Astrocyte (in vitro differentiated cells and primary cell): ENCODE measurements at regions not wholly inside any gene's neighbourhood (a gene's known extent, or its start where the extent isn't known, plus 50 kb on each side); places are given as distances from the start of the nearest gene placed in this dataset.
"Not testable (repeated sequence)": the region's sequence is repeated elsewhere in the genome, so short reads cannot be mapped to it uniquely, and the experiment has no call there.

Source experiments
- DNase-seq: peaks from one replicate; pipeline ENCODE4 v3.0.0-alpha.2; 2010; ENCODE audit warnings: low read depth
- FAIRE-seq: peaks from 2 replicates; lab custom pipeline; 2011; peaks lifted over from hg19 to GRCh38; lab: Jason Lieb, UNC
- H2AFZ ChIP-seq: 2 replicates; pipeline ENCODE4 v1.6.0; 2012; ENCODE audit warnings: low read depth, low read length, inconsistent platforms
- H3K27ac ChIP-seq: 2 replicates; pipeline ENCODE4 v1.5.1; 2011; ENCODE audit warnings: low read depth, low read length, inconsistent platforms
- H3K27me3 ChIP-seq: 2 replicates; pipeline ENCODE4 v1.6.0; 2011; ENCODE audit warnings: low read length, inconsistent platforms; ENCODE audit not compliant: insufficient read depth
- H3K36me3 ChIP-seq: 2 replicates; pipeline ENCODE4 v1.5.1; 2011; ENCODE audit warnings: low read length, inconsistent platforms; ENCODE audit not compliant: insufficient read depth
- H3K4me1 ChIP-seq: 2 replicates; pipeline ENCODE4 v1.5.1; 2011; ENCODE audit warnings: low read length, inconsistent platforms; ENCODE audit not compliant: insufficient read depth
- H3K4me2 ChIP-seq: 2 replicates; pipeline ENCODE4 v1.6.0; 2012; ENCODE audit warnings: low read length, inconsistent platforms
- H3K4me3 ChIP-seq: 2 replicates; pipeline ENCODE4 v1.5.1; 2011; ENCODE audit warnings: low read depth, mild to moderate bottlenecking, low read length, inconsistent platforms; ENCODE audit not compliant: insufficient read depth
- H3K79me2 ChIP-seq: 2 replicates; pipeline ENCODE4 v1.6.0; 2012; ENCODE audit warnings: mild to moderate bottlenecking, low read length, inconsistent platforms; ENCODE audit not compliant: insufficient read depth
- H3K9ac ChIP-seq: 2 replicates; pipeline ENCODE4 v1.6.0; 2012; ENCODE audit warnings: mild to moderate bottlenecking, low read length, inconsistent platforms
- H3K9me3 ChIP-seq: 2 replicates; pipeline ENCODE4 v1.5.1; 2012; ENCODE audit warnings: low read depth, mild to moderate bottlenecking, low read length, inconsistent platforms; ENCODE audit not compliant: insufficient read depth
- H4K20me1 ChIP-seq: 2 replicates; pipeline ENCODE4 v1.6.0; 2012; ENCODE audit warnings: low read length, inconsistent platforms; ENCODE audit not compliant: insufficient read depth
- H3K27ac Mint-ChIP-seq: one replicate; pipeline ENCODE4 v1.8.0; 2021; ENCODE audit warnings: mild to moderate bottlenecking, mixed read lengths; ENCODE audit not compliant: unreplicated experiment
- H3K27me3 Mint-ChIP-seq: one replicate; pipeline ENCODE4 v1.8.0; 2021; ENCODE audit warnings: low read depth, mixed read lengths; ENCODE audit not compliant: unreplicated experiment
- H3K36me3 Mint-ChIP-seq: one replicate; pipeline ENCODE4 v1.8.0; 2021; ENCODE audit warnings: low read depth, mixed read lengths; ENCODE audit not compliant: unreplicated experiment
- H3K4me1 Mint-ChIP-seq: one replicate; pipeline ENCODE4 v1.8.0; 2021; ENCODE audit warnings: low read depth, mixed read lengths; ENCODE audit not compliant: unreplicated experiment
- H3K4me3 Mint-ChIP-seq: one replicate; pipeline ENCODE4 v1.8.0; 2021; ENCODE audit warnings: mild to moderate bottlenecking, moderate library complexity, mixed read lengths; ENCODE audit not compliant: unreplicated experiment
- H3K9me3 Mint-ChIP-seq: one replicate; pipeline ENCODE4 v1.8.0; 2021; ENCODE audit warnings: mild to moderate bottlenecking, mixed read lengths; ENCODE audit not compliant: unreplicated experiment
- EZH2 ChIP-seq: IDR thresholded peaks from 2 replicates; pipeline ENCODE4 v1.6.1; 2012; ENCODE audit warnings: mild to moderate bottlenecking, low read length, inconsistent platforms; ENCODE audit not compliant: insufficient read depth
- TF ChIP-seq, protein P1 (sequence below): IDR thresholded peaks from 2 replicates; pipeline ENCODE4 v1.5.1; 2011; ENCODE audit warnings: low read depth, mild to moderate bottlenecking, inconsistent platforms, low read length, moderate library complexity; ENCODE audit not compliant: insufficient read depth

DNA sequence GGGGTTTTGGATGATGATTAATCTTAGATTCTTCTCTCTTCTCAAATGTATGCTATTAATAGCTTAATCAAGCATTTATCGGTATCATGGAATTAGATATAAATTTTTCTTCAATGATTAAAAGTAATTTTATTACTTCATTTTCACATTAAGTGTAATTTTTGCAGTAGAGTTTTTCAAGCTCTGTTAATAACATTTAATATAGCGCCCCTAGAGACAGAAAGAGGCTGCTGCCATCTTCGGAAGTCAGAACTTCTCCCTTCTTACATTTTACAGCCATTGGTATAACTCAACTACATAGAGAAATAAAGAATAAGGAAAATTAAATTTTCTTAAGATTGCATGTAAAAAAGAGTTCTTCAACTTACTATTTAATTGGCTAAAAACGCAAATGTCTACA lies 540.3 kb downstream of the GABRG2 start:
- Histone ChIP-seq H3K27ac (no peak overlapping the region), H4K20me1 (no peaks in the 10 kb centered on the region), H3K4me1 (no peaks in the 10 kb centered on the region), H3K4me3 (no peak overlapping the region), H3K27me3 (no peaks in the 10 kb centered on the region), H2AFZ (no peak overlapping the region), H3K4me2 (no peak overlapping the region), H3K36me3 (no peaks in the 10 kb centered on the region), H3K9me3 (peaks cover 6% of the 10 kb centered on the region), H3K79me2 (no peaks in the 10 kb centered on the region), H3K9ac (no peak overlapping the region)
- H3K27me3 Mint-ChIP-seq: no peaks in the 10 kb centered on the region
- no peak for TF ChIP-seq EZH2
- TF ChIP-seq, protein P1, sequence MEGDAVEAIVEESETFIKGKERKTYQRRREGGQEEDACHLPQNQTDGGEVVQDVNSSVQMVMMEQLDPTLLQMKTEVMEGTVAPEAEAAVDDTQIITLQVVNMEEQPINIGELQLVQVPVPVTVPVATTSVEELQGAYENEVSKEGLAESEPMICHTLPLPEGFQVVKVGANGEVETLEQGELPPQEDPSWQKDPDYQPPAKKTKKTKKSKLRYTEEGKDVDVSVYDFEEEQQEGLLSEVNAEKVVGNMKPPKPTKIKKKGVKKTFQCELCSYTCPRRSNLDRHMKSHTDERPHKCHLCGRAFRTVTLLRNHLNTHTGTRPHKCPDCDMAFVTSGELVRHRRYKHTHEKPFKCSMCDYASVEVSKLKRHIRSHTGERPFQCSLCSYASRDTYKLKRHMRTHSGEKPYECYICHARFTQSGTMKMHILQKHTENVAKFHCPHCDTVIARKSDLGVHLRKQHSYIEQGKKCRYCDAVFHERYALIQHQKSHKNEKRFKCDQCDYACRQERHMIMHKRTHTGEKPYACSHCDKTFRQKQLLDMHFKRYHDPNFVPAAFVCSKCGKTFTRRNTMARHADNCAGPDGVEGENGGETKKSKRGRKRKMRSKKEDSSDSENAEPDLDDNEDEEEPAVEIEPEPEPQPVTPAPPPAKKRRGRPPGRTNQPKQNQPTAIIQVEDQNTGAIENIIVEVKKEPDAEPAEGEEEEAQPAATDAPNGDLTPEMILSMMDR: no peak
- no peaks in the 10 kb centered on the region for H3K4me1 Mint-ChIP-seq
- no peak for DNase-seq
- FAIRE-seq: no peak
- H3K4me3 Mint-ChIP-seq: no peak overlapping the region
- no peak overlapping the region for H3K27ac Mint-ChIP-seq
- peaks cover 2% of the 10 kb centered on the region for H3K9me3 Mint-ChIP-seq
- no peaks in the 10 kb centered on the region for H3K36me3 Mint-ChIP-seq

DNA sequence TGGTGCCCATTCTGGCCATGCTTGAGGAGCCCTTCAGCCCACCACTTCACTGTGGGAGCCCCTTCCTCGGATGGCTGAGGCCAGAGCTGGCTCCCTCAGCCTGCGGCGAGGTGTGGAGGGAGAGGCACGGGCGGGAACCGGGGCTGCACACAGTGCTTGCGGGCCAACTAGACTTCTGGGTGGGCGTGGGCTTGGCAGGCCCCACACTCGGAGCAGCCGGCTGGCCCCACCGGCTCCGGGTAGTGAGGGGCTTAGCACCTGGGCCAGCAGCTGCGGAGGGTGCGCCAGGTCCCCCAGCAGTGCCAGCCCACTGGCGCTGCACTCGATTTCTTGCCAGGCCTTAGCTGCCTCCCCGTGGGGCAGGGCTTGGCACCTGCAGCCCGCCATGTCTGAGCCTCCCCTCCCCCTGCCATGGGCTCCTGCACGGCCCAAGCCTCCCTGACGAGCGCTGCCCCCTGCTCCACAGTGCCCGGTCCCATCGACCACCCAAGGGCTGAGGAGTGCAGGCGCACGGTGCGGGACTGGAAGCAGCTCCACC lies 554.2 kb downstream of the GABRG2 start:
- not testable (repeated sequence) for H3K27me3 ChIP-seq, H3K9ac ChIP-seq, H3K36me3 Mint-ChIP-seq, H3K27ac Mint-ChIP-seq, H3K27ac ChIP-seq, H3K9me3 ChIP-seq, H3K27me3 Mint-ChIP-seq, H3K36me3 ChIP-seq, H2AFZ ChIP-seq, H3K4me1 ChIP-seq, H3K4me1 Mint-ChIP-seq, FAIRE-seq, H3K4me2 ChIP-seq, H3K9me3 Mint-ChIP-seq, H3K4me3 ChIP-seq, H4K20me1 ChIP-seq, DNase-seq, H3K4me3 Mint-ChIP-seq, H3K79me2 ChIP-seq

DNA sequence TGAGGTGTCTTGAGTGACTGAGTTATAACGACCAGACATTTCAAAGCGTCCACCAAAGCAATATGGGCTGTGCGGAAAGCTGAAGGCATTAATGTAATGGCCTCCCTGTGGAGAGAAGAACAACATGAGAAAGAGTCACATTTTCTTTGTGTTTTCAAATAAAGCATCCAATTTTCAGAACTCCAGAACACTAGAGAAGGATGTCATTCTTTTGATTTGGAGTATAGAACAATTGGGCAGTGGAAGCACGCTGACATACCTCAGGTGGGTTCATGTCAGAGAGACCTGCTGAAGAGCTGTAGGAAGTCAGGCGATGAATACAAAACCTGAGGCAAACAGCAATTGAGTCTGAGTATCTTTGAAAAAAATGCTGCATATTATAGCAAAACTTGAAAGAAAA lies 556.5 kb downstream of the GABRG2 start:
- Histone ChIP-seq H3K4me3 (no peak overlapping the region), H3K79me2 (no peaks in the 10 kb centered on the region), H3K9ac (no peak overlapping the region), H4K20me1 (no peaks in the 10 kb centered on the region), H3K9me3 (no peaks in the 10 kb centered on the region), H3K4me2 (no peak overlapping the region), H3K27me3 (no peaks in the 10 kb centered on the region), H3K27ac (no peak overlapping the region), H3K4me1 (no peaks in the 10 kb centered on the region), H3K36me3 (no peaks in the 10 kb centered on the region), H2AFZ (no peak overlapping the region)
- TF ChIP-seq, protein P1: no peak
- no peak for TF ChIP-seq EZH2
- no peaks in the 10 kb centered on the region for H3K36me3 Mint-ChIP-seq
- peaks cover 11% of the 10 kb centered on the region for H3K9me3 Mint-ChIP-seq
- H3K4me3 Mint-ChIP-seq: no peak overlapping the region
- FAIRE-seq (no peak), DNase-seq (no peak)
- no peak overlapping the region for H3K27ac Mint-ChIP-seq
- H3K4me1 Mint-ChIP-seq: no peaks in the 10 kb centered on the region
- no peaks in the 10 kb centered on the region for H3K27me3 Mint-ChIP-seq
